ENCODE measurements at regions not wholly inside any gene's neighbourhood (a gene's known extent, or its start where the extent isn't known, plus 50 kb on each side); places are given as distances from the start of the nearest gene placed in this dataset.

DNA sequence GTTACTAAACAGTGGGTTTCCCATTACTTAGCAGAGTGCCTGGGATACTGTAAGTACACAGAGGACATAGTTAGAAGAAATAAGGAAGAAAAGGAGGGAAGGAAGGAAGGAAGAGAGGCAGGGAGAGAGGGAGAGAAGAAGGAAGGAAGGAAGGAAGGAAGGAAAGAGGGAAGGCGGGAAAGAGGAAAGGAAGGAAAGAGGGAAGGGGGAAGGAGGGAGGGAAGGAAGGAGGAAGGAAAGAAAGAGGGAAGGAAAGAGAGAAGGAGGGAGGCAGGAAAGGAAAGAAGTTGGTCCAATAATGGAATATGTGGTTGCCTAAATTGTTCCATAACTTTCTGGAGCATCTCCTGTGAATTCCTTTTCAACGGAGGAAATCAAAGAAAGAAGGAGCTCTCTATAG is 1230.4 kb downstream of the AACS start:
- TF ChIP-seq, protein P1, sequence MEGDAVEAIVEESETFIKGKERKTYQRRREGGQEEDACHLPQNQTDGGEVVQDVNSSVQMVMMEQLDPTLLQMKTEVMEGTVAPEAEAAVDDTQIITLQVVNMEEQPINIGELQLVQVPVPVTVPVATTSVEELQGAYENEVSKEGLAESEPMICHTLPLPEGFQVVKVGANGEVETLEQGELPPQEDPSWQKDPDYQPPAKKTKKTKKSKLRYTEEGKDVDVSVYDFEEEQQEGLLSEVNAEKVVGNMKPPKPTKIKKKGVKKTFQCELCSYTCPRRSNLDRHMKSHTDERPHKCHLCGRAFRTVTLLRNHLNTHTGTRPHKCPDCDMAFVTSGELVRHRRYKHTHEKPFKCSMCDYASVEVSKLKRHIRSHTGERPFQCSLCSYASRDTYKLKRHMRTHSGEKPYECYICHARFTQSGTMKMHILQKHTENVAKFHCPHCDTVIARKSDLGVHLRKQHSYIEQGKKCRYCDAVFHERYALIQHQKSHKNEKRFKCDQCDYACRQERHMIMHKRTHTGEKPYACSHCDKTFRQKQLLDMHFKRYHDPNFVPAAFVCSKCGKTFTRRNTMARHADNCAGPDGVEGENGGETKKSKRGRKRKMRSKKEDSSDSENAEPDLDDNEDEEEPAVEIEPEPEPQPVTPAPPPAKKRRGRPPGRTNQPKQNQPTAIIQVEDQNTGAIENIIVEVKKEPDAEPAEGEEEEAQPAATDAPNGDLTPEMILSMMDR (IDR thresholded peaks at IDR 0.05), result no peak
- TF ChIP-seq EP300 (IDR thresholded peaks at IDR 0.05), result no peak

Data from stomach (tissue), 4 donors.